Ovary (tissue), 3 donors: ENCODE measurements at regions not wholly inside any gene's neighbourhood (a gene's known extent, or its start where the extent isn't known, plus 50 kb on each side); places are given as distances from the start of the nearest gene placed in this dataset.

Source experiments
- CTCF ChIP-seq, 3 donors: fragments of 450-650 bp in 2 of 3; fragments of 200-600 bp in 1 of 3; IDR thresholded peaks; one replicate each; pipeline versions ENCODE4 v1.5.1 to v1.8.0; 2016 to 2022; ENCODE audit warnings: antibody characterized with exemption in 3 of 3, mild to moderate bottlenecking in 1 of 3
- POLR2A ChIP-seq: fragments of 450-650 bp; IDR thresholded peaks from one replicate; pipeline ENCODE4 v1.6.1; 2017; ENCODE audit warnings: antibody characterized with exemption, mild to moderate bottlenecking, moderate library complexity
- donor health status: DM: no; HTN: no; CAD: no.

GRCh38 chr11:43138621-43139140, 173.1 kb upstream of the API5 start:
- TF ChIP-seq CTCF (IDR thresholded peaks at IDR 0.05): no peak
- TF ChIP-seq POLR2A: no peak
